ENCODE measurements at regions not wholly inside any gene's neighbourhood (a gene's known extent, or its start where the extent isn't known, plus 50 kb on each side); places are given as distances from the start of the nearest gene placed in this dataset.
"Not testable (repeated sequence)": the region's sequence is repeated elsewhere in the genome, so short reads cannot be mapped to it uniquely, and the experiment has no call there.

GRCh38 chr1:120941066-120941465 lies 51.5 kb downstream of the PPIAL4A start:
- 85% methylated on average over 1 of the region's 6 CpGs; no CpG with 5 or more reads in 1 of the 2 donors for WGBS, 2 donors
- DNase-seq; H3K4me1 ChIP-seq (ENCODE audit: control insufficient read depth in 5 of 5, insufficient read depth in 5 of 5, low read length in 5 of 5); H3K9ac ChIP-seq (ENCODE audit: insufficient read depth in 1 of 2, low read length in 2 of 2); H3K27ac ChIP-seq (ENCODE audit: low read depth in 1 of 2, low read length in 1 of 2); H3K4me3 ChIP-seq; ATAC-seq (ENCODE audit: insufficient read depth, low FRiP score); H3K9me3 ChIP-seq (ENCODE audit: control insufficient read depth in 4 of 4, insufficient read depth in 3 of 4, low read length in 3 of 4); H3K36me3 ChIP-seq (ENCODE audit: control insufficient read depth in 4 of 4, insufficient read depth in 4 of 4, low read length in 4 of 4); H3K27me3 ChIP-seq (ENCODE audit: control insufficient read depth in 3 of 3, insufficient read depth in 3 of 3, low read length in 2 of 3): not testable (repeated sequence)

- WGBS, 2 donors = 2 to 3% methylated on average over 12 of the region's 12 CpGs
- H3K4me1 ChIP-seq (ENCODE audit: control insufficient read depth in 5 of 5, insufficient read depth in 5 of 5, low read length in 5 of 5); H3K36me3 ChIP-seq (ENCODE audit: control insufficient read depth in 4 of 4, insufficient read depth in 4 of 4, low read length in 4 of 4); ATAC-seq (ENCODE audit: insufficient read depth, low FRiP score); H3K9me3 ChIP-seq (ENCODE audit: control insufficient read depth in 4 of 4, insufficient read depth in 3 of 4, low read length in 3 of 4); H3K27me3 ChIP-seq (ENCODE audit: control insufficient read depth in 3 of 3, insufficient read depth in 3 of 3, low read length in 2 of 3); DNase-seq: not testable (repeated sequence)
- peak overlapping the region in 1 of 2 donors; percentile 77 for H3K9ac ChIP-seq (ENCODE audit: insufficient read depth in 1 of 2, low read length in 2 of 2)
- H3K4me3 ChIP-seq = peak overlapping the region; percentile 19
- peak overlapping the region in 1 of 2 donors; percentile 94 for H3K27ac ChIP-seq (ENCODE audit: low read depth in 1 of 2, low read length in 1 of 2)
Observed at GRCh38 chr1:120941836-120942217, 52.3 kb downstream of the PPIAL4A start.

- not testable (repeated sequence) for H3K36me3 ChIP-seq (ENCODE audit: control insufficient read depth in 4 of 4, insufficient read depth in 4 of 4, low read length in 4 of 4); H3K9me3 ChIP-seq (ENCODE audit: control insufficient read depth in 4 of 4, insufficient read depth in 3 of 4, low read length in 3 of 4); H3K27me3 ChIP-seq (ENCODE audit: control insufficient read depth in 3 of 3, insufficient read depth in 3 of 3, low read length in 2 of 3); H3K4me1 ChIP-seq (ENCODE audit: control insufficient read depth in 5 of 5, insufficient read depth in 5 of 5, low read length in 5 of 5)
- DNase-seq (peak; percentile 66 to 75 (median 71)), ATAC-seq (ENCODE audit: insufficient read depth, low FRiP score) (peak; percentile 89)
- peak overlapping the region in 1 of 2 donors; percentile 94 for H3K27ac ChIP-seq (ENCODE audit: low read depth in 1 of 2, low read length in 1 of 2)
- peak overlapping the region; percentile 67 to 77 for H3K9ac ChIP-seq (ENCODE audit: insufficient read depth in 1 of 2, low read length in 2 of 2)
- peak overlapping the region; percentile 19 for H3K4me3 ChIP-seq
- 1 to 2% methylated on average over 28 to 33 of the region's 34 CpGs for WGBS, 2 donors
Observed at GRCh38 chr1:120942218-120942944, 52.8 kb downstream of the PPIAL4A start.

GRCh38 chr1:120942945-120943319 lies 53.4 kb downstream of the PPIAL4A start:
- not testable (repeated sequence) for H3K36me3 ChIP-seq (ENCODE audit: control insufficient read depth in 4 of 4, insufficient read depth in 4 of 4, low read length in 4 of 4); H3K27me3 ChIP-seq (ENCODE audit: control insufficient read depth in 3 of 3, insufficient read depth in 3 of 3, low read length in 2 of 3); ATAC-seq (ENCODE audit: insufficient read depth, low FRiP score); H3K4me3 ChIP-seq; H3K27ac ChIP-seq (ENCODE audit: low read depth in 1 of 2, low read length in 1 of 2); DNase-seq; H3K9ac ChIP-seq (ENCODE audit: insufficient read depth in 1 of 2, low read length in 2 of 2); H3K4me1 ChIP-seq (ENCODE audit: control insufficient read depth in 5 of 5, insufficient read depth in 5 of 5, low read length in 5 of 5); H3K9me3 ChIP-seq (ENCODE audit: control insufficient read depth in 4 of 4, insufficient read depth in 3 of 4, low read length in 3 of 4)
- WGBS, 2 donors = no CpG with 5 or more reads among the region's 9 CpGs

- H3K9ac ChIP-seq (ENCODE audit: insufficient read depth in 1 of 2, low read length in 2 of 2); H3K27ac ChIP-seq (ENCODE audit: low read depth in 1 of 2, low read length in 1 of 2); H3K9me3 ChIP-seq (ENCODE audit: control insufficient read depth in 4 of 4, insufficient read depth in 3 of 4, low read length in 3 of 4); H3K27me3 ChIP-seq (ENCODE audit: control insufficient read depth in 3 of 3, insufficient read depth in 3 of 3, low read length in 2 of 3); H3K36me3 ChIP-seq (ENCODE audit: control insufficient read depth in 4 of 4, insufficient read depth in 4 of 4, low read length in 4 of 4); ATAC-seq (ENCODE audit: insufficient read depth, low FRiP score); DNase-seq; H3K4me3 ChIP-seq; H3K4me1 ChIP-seq (ENCODE audit: control insufficient read depth in 5 of 5, insufficient read depth in 5 of 5, low read length in 5 of 5): not testable (repeated sequence)
- WGBS, 2 donors = 92 to 94% methylated on average over 11 to 20 of the region's 20 CpGs
Observed at GRCh38 chr1:120944691-120945090, 55.1 kb downstream of the PPIAL4A start.

GRCh38 chr1:120945122-120945521 lies 55.6 kb downstream of the PPIAL4A start:
- not testable (repeated sequence) for H3K9me3 ChIP-seq (ENCODE audit: control insufficient read depth in 4 of 4, insufficient read depth in 3 of 4, low read length in 3 of 4); H3K27ac ChIP-seq (ENCODE audit: low read depth in 1 of 2, low read length in 1 of 2); H3K36me3 ChIP-seq (ENCODE audit: control insufficient read depth in 4 of 4, insufficient read depth in 4 of 4, low read length in 4 of 4); H3K4me3 ChIP-seq; DNase-seq; H3K4me1 ChIP-seq (ENCODE audit: control insufficient read depth in 5 of 5, insufficient read depth in 5 of 5, low read length in 5 of 5); H3K27me3 ChIP-seq (ENCODE audit: control insufficient read depth in 3 of 3, insufficient read depth in 3 of 3, low read length in 2 of 3); H3K9ac ChIP-seq (ENCODE audit: insufficient read depth in 1 of 2, low read length in 2 of 2); ATAC-seq (ENCODE audit: insufficient read depth, low FRiP score)
- WGBS, 2 donors = 71 to 90% methylated on average over 8 of the region's 10 CpGs

GRCh38 chr1:120947114-120947513 lies 57.5 kb downstream of the PPIAL4A start:
- H3K4me3 ChIP-seq; H3K27ac ChIP-seq (ENCODE audit: low read depth in 1 of 2, low read length in 1 of 2); H3K9ac ChIP-seq (ENCODE audit: insufficient read depth in 1 of 2, low read length in 2 of 2); H3K9me3 ChIP-seq (ENCODE audit: control insufficient read depth in 4 of 4, insufficient read depth in 3 of 4, low read length in 3 of 4); H3K27me3 ChIP-seq (ENCODE audit: control insufficient read depth in 3 of 3, insufficient read depth in 3 of 3, low read length in 2 of 3); H3K36me3 ChIP-seq (ENCODE audit: control insufficient read depth in 4 of 4, insufficient read depth in 4 of 4, low read length in 4 of 4); DNase-seq; H3K4me1 ChIP-seq (ENCODE audit: control insufficient read depth in 5 of 5, insufficient read depth in 5 of 5, low read length in 5 of 5); ATAC-seq (ENCODE audit: insufficient read depth, low FRiP score): not testable (repeated sequence)
- WGBS, 2 donors = 38 to 62% methylated on average over 4 of the region's 4 CpGs

- not testable (repeated sequence) for H3K36me3 ChIP-seq (ENCODE audit: control insufficient read depth in 4 of 4, insufficient read depth in 4 of 4, low read length in 4 of 4); ATAC-seq (ENCODE audit: insufficient read depth, low FRiP score)
- 94 to 95% methylated on average over 11 of the region's 11 CpGs for WGBS, 2 donors
Observed at GRCh38 chr1:120949724-120950123, 60.2 kb downstream of the PPIAL4A start.

More at GRCh38 chr1:120949724-120950123, 60.2 kb downstream of the PPIAL4A start:
- H3K27ac ChIP-seq (ENCODE audit: low read depth in 1 of 2, low read length in 1 of 2); H3K4me1 ChIP-seq (ENCODE audit: control insufficient read depth in 5 of 5, insufficient read depth in 5 of 5, low read length in 5 of 5); H3K9ac ChIP-seq (ENCODE audit: insufficient read depth in 1 of 2, low read length in 2 of 2); DNase-seq; H3K27me3 ChIP-seq (ENCODE audit: control insufficient read depth in 3 of 3, insufficient read depth in 3 of 3, low read length in 2 of 3); H3K4me3 ChIP-seq; H3K9me3 ChIP-seq (ENCODE audit: control insufficient read depth in 4 of 4, insufficient read depth in 3 of 4, low read length in 3 of 4): not testable (repeated sequence)

Data from lung (tissue), 9 donors.